Brain microvascular endothelial cell (primary cell): ENCODE measurements at regions not wholly inside any gene's neighbourhood (a gene's known extent, or its start where the extent isn't known, plus 50 kb on each side); places are given as distances from the start of the nearest gene placed in this dataset.

Source experiments
- DNase-seq: peaks from one replicate; pipeline ENCODE4 v3.0.0-alpha.2; 2020
- H3K27ac ChIP-seq: fragments of 250-450 bp; sonication (Bioruptor Pico); 2 replicates; pipeline ENCODE4 v1.5.1; 2020; ENCODE audit warnings: mild to moderate bottlenecking, moderate library complexity
- H3K27me3 ChIP-seq: fragments of 250-450 bp; sonication (Bioruptor Pico); replicated peaks from 2 replicates; pipeline ENCODE4 v1.5.1; 2020; ENCODE audit warnings: mild to moderate bottlenecking
- H3K36me3 ChIP-seq: fragments of 250-450 bp; sonication (Bioruptor Pico); replicated peaks from 2 replicates; pipeline ENCODE4 v1.5.1; 2020; ENCODE audit warnings: mild to moderate bottlenecking
- H3K4me3 ChIP-seq: 2 replicates; pipeline ENCODE4 v1.5.1; 2011; ENCODE audit warnings: low read depth, mild to moderate bottlenecking, control low read depth, low read length, moderate library complexity
- in situ Hi-C: cut with HindIII; loops from 2 replicates; pipeline ENCODE4 v1.10.0; 2017; ENCODE audit warnings: low sequenced_read_pairs, low pct_ligation_motif_present
- TF ChIP-seq, protein P1 (sequence below): IDR thresholded peaks from 2 replicates; pipeline ENCODE4 v1.5.1; 2011; ENCODE audit warnings: low read depth, mild to moderate bottlenecking, moderate library complexity, low read length, control low read depth, inconsistent platforms; ENCODE audit errors: missing control alignments

DNA sequence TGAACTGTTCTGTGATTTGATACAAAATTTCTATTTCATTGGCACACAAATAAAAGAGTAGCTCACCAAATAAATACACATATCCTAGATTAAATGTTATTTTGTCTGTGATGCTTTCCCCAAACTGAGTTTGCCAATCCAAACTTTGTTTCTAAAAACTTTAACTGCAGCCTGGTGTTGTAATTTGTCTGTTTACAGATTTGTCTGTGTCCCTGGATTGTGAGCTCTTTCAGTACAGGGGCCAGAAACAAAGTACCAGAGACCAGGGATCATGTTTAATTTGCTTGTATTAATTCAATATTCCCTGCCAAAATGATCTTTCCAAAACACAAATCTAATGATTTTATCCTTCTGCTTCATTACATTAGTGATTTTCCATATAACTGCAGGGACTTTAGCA lies 1044.6 kb upstream of the GJE1 start:
- Histone ChIP-seq H3K4me3 (no peak overlapping the region), H3K36me3 (no peaks in the 10 kb centered on the region), H3K27me3 (no peaks in the 10 kb centered on the region), H3K27ac (no peak overlapping the region)
- in situ Hi-C loops, result no loop called here
- no peak for DNase-seq
- TF ChIP-seq, protein P1, sequence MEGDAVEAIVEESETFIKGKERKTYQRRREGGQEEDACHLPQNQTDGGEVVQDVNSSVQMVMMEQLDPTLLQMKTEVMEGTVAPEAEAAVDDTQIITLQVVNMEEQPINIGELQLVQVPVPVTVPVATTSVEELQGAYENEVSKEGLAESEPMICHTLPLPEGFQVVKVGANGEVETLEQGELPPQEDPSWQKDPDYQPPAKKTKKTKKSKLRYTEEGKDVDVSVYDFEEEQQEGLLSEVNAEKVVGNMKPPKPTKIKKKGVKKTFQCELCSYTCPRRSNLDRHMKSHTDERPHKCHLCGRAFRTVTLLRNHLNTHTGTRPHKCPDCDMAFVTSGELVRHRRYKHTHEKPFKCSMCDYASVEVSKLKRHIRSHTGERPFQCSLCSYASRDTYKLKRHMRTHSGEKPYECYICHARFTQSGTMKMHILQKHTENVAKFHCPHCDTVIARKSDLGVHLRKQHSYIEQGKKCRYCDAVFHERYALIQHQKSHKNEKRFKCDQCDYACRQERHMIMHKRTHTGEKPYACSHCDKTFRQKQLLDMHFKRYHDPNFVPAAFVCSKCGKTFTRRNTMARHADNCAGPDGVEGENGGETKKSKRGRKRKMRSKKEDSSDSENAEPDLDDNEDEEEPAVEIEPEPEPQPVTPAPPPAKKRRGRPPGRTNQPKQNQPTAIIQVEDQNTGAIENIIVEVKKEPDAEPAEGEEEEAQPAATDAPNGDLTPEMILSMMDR, result no peak

DNA sequence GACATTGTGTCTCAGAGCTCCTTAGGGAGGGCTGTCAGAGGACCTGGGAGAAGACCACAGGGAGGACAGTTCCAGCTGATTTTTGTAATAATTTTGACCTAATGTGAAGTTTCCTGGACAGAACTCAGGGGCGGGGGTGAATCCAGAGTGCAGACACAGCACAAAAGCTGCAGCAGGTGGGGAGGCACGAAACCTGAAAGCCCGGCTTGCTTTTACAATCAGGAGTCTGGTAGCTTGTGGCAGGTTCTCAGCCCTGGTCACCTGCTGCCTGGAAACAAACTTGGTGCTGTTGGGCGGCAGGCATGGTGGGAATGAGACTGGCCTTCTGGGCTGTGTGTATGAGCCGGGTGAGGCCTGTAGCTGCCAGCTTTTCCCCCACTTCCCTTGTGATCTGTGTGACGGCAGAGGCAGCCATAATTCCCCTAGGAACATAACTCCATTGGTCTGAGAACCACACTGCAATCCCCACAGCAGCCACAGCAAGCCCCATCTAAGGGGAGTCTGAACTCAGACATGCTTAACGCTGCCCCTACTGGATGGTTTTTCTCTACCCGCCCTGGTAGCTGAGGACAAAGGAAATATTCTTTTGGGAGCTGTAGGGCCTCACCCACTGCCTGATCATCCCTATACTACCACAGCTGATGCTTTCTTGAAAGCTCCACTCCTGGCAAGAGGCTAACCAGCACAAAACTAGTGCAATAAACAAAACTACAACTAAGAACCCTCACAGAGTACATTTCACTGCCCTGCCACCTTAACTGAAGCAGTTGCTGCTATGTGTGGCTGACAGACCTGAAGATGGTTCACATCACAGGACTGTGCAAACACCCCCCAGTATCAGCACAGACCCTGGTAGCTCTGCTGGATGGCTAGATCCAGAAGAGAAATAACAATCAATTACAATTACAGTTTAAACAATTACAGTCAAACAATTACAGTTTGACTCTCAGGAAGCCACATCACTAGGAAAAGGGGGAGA lies 1055.1 kb upstream of the GJE1 start:
- H3K27ac ChIP-seq, result no peak overlapping the region
- no peak overlapping the region for H3K4me3 ChIP-seq
- peak; percentile 7 for DNase-seq
- no peaks in the 10 kb centered on the region for H3K36me3 ChIP-seq
- in situ Hi-C loops, result no loop called here
- TF ChIP-seq, protein P1, result peak; percentile 57
- no peaks in the 10 kb centered on the region for H3K27me3 ChIP-seq

DNA sequence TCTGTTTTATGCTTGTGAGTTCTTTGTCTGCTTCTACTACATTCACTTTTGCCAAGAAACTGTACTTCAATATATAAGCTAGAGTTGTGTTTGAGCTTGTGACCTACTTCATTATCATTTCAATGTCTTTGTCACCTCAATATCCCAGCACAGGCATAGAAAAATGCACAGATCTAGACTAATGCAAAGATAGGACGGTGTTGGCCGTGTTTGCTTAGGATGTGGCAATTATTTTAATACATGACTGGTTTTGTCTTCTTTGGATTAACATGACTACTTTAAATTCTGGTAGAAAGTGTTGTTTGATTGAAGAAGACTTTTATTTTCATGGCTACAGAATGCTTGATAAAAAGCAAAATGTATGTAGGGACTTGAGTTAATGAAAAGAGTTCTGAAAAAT lies 1075.0 kb upstream of the GJE1 start:
- TF ChIP-seq, protein P1, result no peak
- Histone ChIP-seq H3K4me3 (no peak overlapping the region), H3K27me3 (no peaks in the 10 kb centered on the region), H3K27ac (no peak overlapping the region), H3K36me3 (no peaks in the 10 kb centered on the region)
- in situ Hi-C loops, result no loop called here
- no peak for DNase-seq

DNA sequence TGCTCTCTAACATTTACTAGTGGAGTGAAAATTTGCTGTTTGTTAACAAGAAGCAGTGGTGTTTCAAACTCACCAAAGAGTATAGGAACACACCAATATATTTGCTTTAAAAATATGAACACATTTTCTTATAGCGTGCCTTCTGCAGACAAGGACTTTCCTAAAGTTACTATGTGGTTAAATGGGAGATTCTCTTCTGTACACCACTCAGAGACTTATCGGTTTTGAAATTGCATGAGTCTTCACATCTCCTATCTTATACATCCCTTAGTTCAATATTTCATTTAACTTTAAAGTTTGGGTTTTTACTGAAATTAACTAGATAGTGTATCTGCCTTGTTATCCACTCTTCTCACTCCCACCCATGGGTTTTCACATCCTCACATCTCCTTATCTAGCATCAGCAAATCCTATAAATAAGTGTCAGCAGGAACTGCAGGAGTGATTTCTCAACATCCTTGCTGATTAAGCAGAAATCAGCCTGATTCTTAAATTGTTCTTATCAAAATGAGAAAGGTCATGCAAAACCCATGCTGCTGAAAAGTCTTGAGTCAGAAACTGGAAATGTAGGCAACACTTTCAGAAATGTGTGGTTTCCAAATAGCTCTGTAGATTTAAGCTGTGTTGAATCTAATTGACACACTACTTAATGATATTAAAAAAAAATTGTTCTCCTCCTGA lies 1075.6 kb upstream of the GJE1 start:
- no peak overlapping the region for H3K27ac ChIP-seq
- in situ Hi-C loops, result no loop called here
- no peaks in the 10 kb centered on the region for H3K36me3 ChIP-seq
- H3K4me3 ChIP-seq, result no peak overlapping the region
- H3K27me3 ChIP-seq, result no peaks in the 10 kb centered on the region
- peak; percentile 12 for DNase-seq
- TF ChIP-seq, protein P1, result no peak

DNA sequence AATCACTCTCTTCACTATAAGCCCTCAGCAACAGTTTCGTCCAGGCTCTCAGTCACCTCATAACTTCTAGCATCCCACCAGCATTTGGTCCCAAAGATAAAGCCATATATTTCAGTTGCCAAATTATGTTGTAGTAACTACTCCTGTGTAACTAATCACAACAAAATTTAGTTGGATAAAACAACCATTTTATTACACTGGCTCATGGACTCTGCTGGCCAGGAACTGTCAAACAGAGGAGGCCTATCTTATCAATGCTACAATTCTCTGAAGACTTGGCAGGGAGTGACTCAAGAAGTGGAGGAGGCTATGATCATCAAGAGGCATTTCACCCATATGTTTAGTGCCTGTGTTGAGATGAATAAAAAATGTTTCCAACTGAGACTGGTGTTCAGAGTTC lies 1082.3 kb upstream of the GJE1 start:
- DNase-seq, result peak; percentile 4
- Histone ChIP-seq H3K36me3 (no peaks in the 10 kb centered on the region), H3K4me3 (no peak overlapping the region), H3K27ac (no peak overlapping the region), H3K27me3 (no peaks in the 10 kb centered on the region)
- in situ Hi-C loops, result no loop called here
- TF ChIP-seq, protein P1, result no peak
